ENCODE measurements at regions not wholly inside any gene's neighbourhood (a gene's known extent, or its start where the extent isn't known, plus 50 kb on each side); places are given as distances from the start of the nearest gene placed in this dataset.

GRCh38 chr14:76574416-76575095, 186.7 kb upstream of the VASH1 start:
- TF ChIP-seq CTCF (conservative IDR thresholded peaks at IDR 0.05; ENCODE audit: low read depth, low read length): no peak
- no peak for TF ChIP-seq EZH2 (IDR thresholded peaks at IDR 0.05; ENCODE audit: borderline replicate concordance, low read depth, low read length, poor library complexity, severe bottlenecking)
